GM06990 (cell line): ENCODE measurements at regions not wholly inside any gene's neighbourhood (a gene's known extent, or its start where the extent isn't known, plus 50 kb on each side); places are given as distances from the start of the nearest gene placed in this dataset.

Experiments used
- DNase-seq: peaks from one replicate; pipeline ENCODE4 v3.0.0-alpha.2; 2011; ENCODE audit not compliant: insufficient read length; ENCODE audit errors: extremely low read depth
- H3K27me3 ChIP-seq: replicated peaks from 2 replicates; pipeline ENCODE4 v1.6.0; 2011; ENCODE audit warnings: low read length; ENCODE audit not compliant: control insufficient read depth, insufficient read depth
- H3K36me3 ChIP-seq: 2 replicates; pipeline ENCODE4 v1.5.1; 2011; ENCODE audit warnings: low read length; ENCODE audit not compliant: control insufficient read depth, insufficient read depth
- H3K4me3 ChIP-seq: replicated peaks from 2 replicates; pipeline ENCODE4 v1.5.1; 2011; ENCODE audit warnings: low read depth, mild to moderate bottlenecking, control low read depth, low read length
- CTCF ChIP-seq: IDR thresholded peaks from 2 replicates; pipeline ENCODE4 v1.5.1; 2011; ENCODE audit warnings: low read length, control low read depth, mild to moderate bottlenecking, inconsistent platforms; ENCODE audit not compliant: insufficient read depth, poor library complexity, severe bottlenecking

DNA sequence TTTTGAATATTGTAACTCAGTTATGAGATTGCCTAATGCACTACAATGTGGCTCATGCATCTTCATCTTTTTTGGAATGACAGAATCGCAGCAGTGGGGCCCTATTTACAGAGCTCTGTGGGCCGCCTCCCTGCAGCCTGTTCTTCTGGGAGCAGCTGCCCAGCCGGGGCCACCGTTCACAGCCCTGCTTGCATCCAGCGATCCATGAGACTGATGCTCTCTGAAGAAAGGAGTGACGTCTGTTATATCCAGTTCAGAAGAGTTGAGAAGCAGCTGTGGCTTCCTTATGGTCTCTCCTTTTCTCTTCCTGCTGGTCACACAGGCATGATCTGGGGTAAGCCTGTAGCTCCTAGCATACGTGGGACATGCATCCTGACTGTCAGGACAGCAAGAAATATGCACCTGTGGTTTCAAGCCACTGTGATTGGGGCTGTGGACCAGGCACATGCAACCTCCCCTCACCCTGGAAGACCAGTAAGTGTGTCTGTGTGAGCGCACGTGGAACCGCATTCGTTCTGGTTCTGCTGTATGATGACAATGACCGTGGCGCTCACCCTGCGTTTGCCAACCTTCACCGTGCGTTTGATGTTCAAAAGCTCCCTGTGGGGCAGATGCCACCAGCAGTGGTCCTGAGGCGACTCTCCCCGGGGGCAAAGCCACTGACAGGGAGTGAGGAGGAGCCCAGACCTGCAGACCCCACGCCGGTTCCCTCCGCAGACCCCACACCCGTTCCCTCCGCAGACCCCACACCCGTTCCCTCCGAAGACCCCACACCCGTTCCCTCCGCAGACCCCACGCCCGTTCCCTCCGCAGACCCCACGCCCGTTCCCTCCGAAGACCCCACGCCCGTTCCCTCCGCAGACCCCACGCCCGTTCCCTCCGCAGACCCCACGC is 189.8 kb downstream of the TMEM18 start:
- H3K27me3 ChIP-seq = no peaks in the 10 kb centered on the region

GRCh38 chr2:486371-486770 is 190.8 kb downstream of the TMEM18 start:
- TF ChIP-seq CTCF = no peak
- H3K27me3 ChIP-seq = no peaks in the 10 kb centered on the region
- no peak overlapping the region for H3K4me3 ChIP-seq
- no peaks in the 10 kb centered on the region for H3K36me3 ChIP-seq
- DNase-seq = no peak

More for the DNA sequence above, 189.8 kb downstream of the TMEM18 start:
- Histone ChIP-seq H3K4me3 (no peak overlapping the region), H3K36me3 (no peaks in the 10 kb centered on the region)
- no peak for DNase-seq
- no peak for TF ChIP-seq CTCF

GRCh38 chr2:481388-481787 is 193.5 kb upstream of the ALKAL2 start:
- DNase-seq = no peak

GRCh38 chr2:479490-480176 is 191.7 kb upstream of the ALKAL2 start:
- H3K4me3 ChIP-seq = no peak overlapping the region
- DNase-seq = no peak

More at GRCh38 chr2:481388-481787, 193.5 kb upstream of the ALKAL2 start:
- H3K36me3 ChIP-seq = no peaks in the 10 kb centered on the region
- TF ChIP-seq CTCF = no peak
- no peaks in the 10 kb centered on the region for H3K27me3 ChIP-seq
- no peak overlapping the region for H3K4me3 ChIP-seq

DNA sequence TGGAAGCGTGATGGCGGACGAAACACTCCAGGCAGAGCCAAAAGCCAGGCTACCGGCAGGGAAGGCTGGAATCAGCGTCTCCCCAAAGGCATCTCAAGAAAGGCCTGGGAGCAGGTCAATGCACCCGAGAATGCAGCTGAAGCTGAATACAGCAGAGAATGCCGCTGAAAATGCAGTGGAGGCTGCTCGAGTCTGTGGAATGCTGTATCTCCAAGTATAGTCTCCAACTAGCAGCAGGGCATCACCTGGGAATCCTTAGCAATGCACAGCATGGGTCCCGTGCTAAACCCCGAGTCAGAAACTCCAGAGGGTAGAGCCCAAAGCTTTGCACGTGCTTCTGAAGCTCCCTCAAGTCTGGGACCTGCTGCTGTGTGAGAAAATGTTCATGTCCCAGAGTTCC is 191.1 kb upstream of the ALKAL2 start:
- DNase-seq = no peak
- Histone ChIP-seq H3K36me3 (no peaks in the 10 kb centered on the region), H3K27me3 (no peaks in the 10 kb centered on the region), H3K4me3 (no peak overlapping the region)
- TF ChIP-seq CTCF = no peak

More at GRCh38 chr2:479490-480176, 191.7 kb upstream of the ALKAL2 start:
- H3K27me3 ChIP-seq = no peaks in the 10 kb centered on the region
- H3K36me3 ChIP-seq = no peaks in the 10 kb centered on the region
- no peak for TF ChIP-seq CTCF
